GM12878 (cell line): ENCODE measurements at regions not wholly inside any gene's neighbourhood (a gene's known extent, or its start where the extent isn't known, plus 50 kb on each side); places are given as distances from the start of the nearest gene placed in this dataset.

ENCODE experiments used
- ATAC-seq: fragments of 200-7000 bp; cut with Tn5 transposase; 3 replicates; pipeline ENCODE4 v1.9.1; 2020; ENCODE audit warnings: mild to moderate bottlenecking, moderate library complexity
- BruUV-seq: library from RNA; stranded (reverse); fragments of 400-500 nt; replicated peaks from 2 replicates; lab custom pipeline; 2021; lab: Mats Ljungman, UMichigan
- CTCF ChIA-PET: fragments of 300-600 bp; sonication (Branson Sonifier 250); formaldehyde crosslinking; extraction: SDS; loops from one replicate; lab custom pipeline; 2021; ENCODE audit warnings: inconsistent platforms; lab: Yijun Ruan, JAX
- POLR2A ChIA-PET: fragments of 350-600 bp; formaldehyde crosslinking; extraction: SDS; loops from one replicate; lab custom pipeline; 2021; ENCODE audit warnings: inconsistent platforms; lab: Charles Lee
- RAD21 ChIA-PET: fragments of 300-600 bp; sonication (Branson Sonifier 250); formaldehyde crosslinking; loops from one replicate; lab custom pipeline; 2023; ENCODE audit warnings: antibody characterized with exemption; ENCODE audit not compliant: unreplicated experiment; lab: Charles Lee
- SMC1A ChIA-PET: fragments of 300-600 bp; sonication (Branson Sonifier 250); formaldehyde crosslinking; loops from one replicate; lab custom pipeline; 2023; ENCODE audit not compliant: unreplicated experiment, uncharacterized antibody; lab: Charles Lee
- DNase-seq: peaks from one replicate; pipeline ENCODE4 v3.0.0-alpha.2; 2011; ENCODE audit warnings: low read depth, low spot score
- FAIRE-seq: peaks from 3 replicates; lab custom pipeline; 2011; peaks lifted over from hg19 to GRCh38; lab: Jason Lieb, UNC
- H2AFZ ChIP-seq: 2 replicates; pipeline ENCODE4 v1.6.0; 2011; ENCODE audit warnings: low read depth, low read length, control low read depth; ENCODE audit not compliant: control insufficient read depth
- H3K27ac ChIP-seq: 2 replicates; pipeline ENCODE4 v1.5.1; 2011; ENCODE audit warnings: control low read depth; ENCODE audit not compliant: control insufficient read depth, insufficient read depth
- H3K27me3 ChIP-seq, 2 experiments: replicated peaks in 1 of 2; 2 replicates each; pipeline versions ENCODE4 v1.6.0 to v1.6.1; 2011; ENCODE audit warnings: low read length in 1 of 2; ENCODE audit not compliant: control insufficient read depth in 2 of 2, insufficient read depth in 2 of 2
- H3K36me3 ChIP-seq, 2 experiments: 2 replicates each; pipeline ENCODE4 v1.5.1; 2011; ENCODE audit warnings: low read length in 1 of 2; ENCODE audit not compliant: control insufficient read depth in 2 of 2, insufficient read depth in 2 of 2
- H3K4me1 ChIP-seq: 2 replicates; pipeline ENCODE4 v1.6.1; 2011; ENCODE audit warnings: mild to moderate bottlenecking, low read length, moderate library complexity, mixed read lengths; ENCODE audit not compliant: control insufficient read depth, insufficient read depth
- H3K4me2 ChIP-seq: 2 replicates; pipeline ENCODE4 v1.6.0; 2011; ENCODE audit warnings: control low read depth; ENCODE audit not compliant: control insufficient read depth, insufficient read depth
- H3K4me3 ChIP-seq: fragments of 200-600 bp; sonication (generic); 2 replicates; pipeline ENCODE4 v1.5.1; 2016
- H3K79me2 ChIP-seq: 2 replicates; pipeline ENCODE4 v1.6.0; 2011; ENCODE audit warnings: low read length; ENCODE audit not compliant: control insufficient read depth, insufficient read depth
- H3K9ac ChIP-seq: 2 replicates; pipeline ENCODE4 v1.8.0; 2011; ENCODE audit warnings: low read length, control low read depth, mixed read lengths; ENCODE audit not compliant: control insufficient read depth, insufficient read depth
- H3K9me3 ChIP-seq: replicated peaks from 3 replicates; pipeline ENCODE4 v1.5.1; 2011; ENCODE audit warnings: mild to moderate bottlenecking, low read length; ENCODE audit not compliant: control insufficient read depth, insufficient read depth
- H4K20me1 ChIP-seq: 2 replicates; pipeline ENCODE4 v1.6.0; 2011; ENCODE audit not compliant: control insufficient read depth, insufficient read depth
- ASH2L ChIP-seq: fragments of 300-600, 200-600 bp; sonication (generic); IDR thresholded peaks from 2 replicates; pipeline ENCODE4 v1.6.1; 2017; ENCODE audit warnings: low read depth, mild to moderate bottlenecking, borderline replicate concordance
- CHD4 ChIP-seq: fragments of 200-600 bp; sonication (generic); IDR thresholded peaks from 2 replicates; pipeline ENCODE4 v1.6.1; 2016; ENCODE audit warnings: mild to moderate bottlenecking
- ESRRA ChIP-seq: IDR thresholded peaks from 2 replicates; pipeline ENCODE4 v1.6.1; 2012; ENCODE audit warnings: mild to moderate bottlenecking, low read length, improper control_type of control experiment
- ETV6 ChIP-seq, 2 experiments: fragments of 450-650 bp in 1 of 2; IDR thresholded peaks in 1 of 2; conservative IDR thresholded peaks in 1 of 2; 2 replicates each; pipeline ENCODE4 v1.6.1; 2014; ENCODE audit warnings: antibody characterized with exemption in 1 of 2, borderline replicate concordance in 1 of 2, low read depth in 1 of 2, mild to moderate bottlenecking in 1 of 2, moderate library complexity in 1 of 2
- FOS ChIP-seq: IDR thresholded peaks from 3 replicates; pipeline ENCODE4 v1.6.1; 2011; ENCODE audit warnings: borderline replicate concordance; ENCODE audit not compliant: insufficient read length; ENCODE audit errors: extremely low read depth
- FOXM1 ChIP-seq: IDR thresholded peaks from 2 replicates; pipeline ENCODE4 v1.6.1; 2012; ENCODE audit warnings: low read depth, mild to moderate bottlenecking, inconsistent platforms, low read length, moderate library complexity
- KLF5 ChIP-seq: fragments of 450-650 bp; IDR thresholded peaks from 2 replicates; pipeline ENCODE4 v1.6.1; 2014; ENCODE audit warnings: mild to moderate bottlenecking; ENCODE audit not compliant: partially characterized antibody
- LARP7 ChIP-seq: fragments of 450-650 bp; IDR thresholded peaks from 2 replicates; pipeline ENCODE4 v1.6.1; 2017; ENCODE audit warnings: mild to moderate bottlenecking
- NFYB ChIP-seq: IDR thresholded peaks from 2 replicates; pipeline ENCODE4 v1.6.1; 2011; ENCODE audit warnings: low read depth, mild to moderate bottlenecking, low read length, improper control_type of control experiment, moderate library complexity; ENCODE audit not compliant: insufficient read depth
- PAX5 ChIP-seq: IDR thresholded peaks from 2 replicates; pipeline ENCODE4 v1.6.1; 2011; ENCODE audit warnings: low read depth, low read length, borderline replicate concordance
- PML ChIP-seq: IDR thresholded peaks from 2 replicates; pipeline ENCODE4 v1.6.1; 2012; ENCODE audit warnings: low read length, inconsistent platforms
- RCOR1 ChIP-seq: conservative IDR thresholded peaks from 2 replicates; pipeline ENCODE4 v1.6.1; 2012; ENCODE audit warnings: low read depth, low read length, improper control_type of control experiment
- SMARCA5 ChIP-seq: fragments of 450-650 bp; IDR thresholded peaks from 2 replicates; pipeline ENCODE4 v1.6.1; 2017; ENCODE audit warnings: mild to moderate bottlenecking
- SMC3 ChIP-seq: IDR thresholded peaks from 2 replicates; pipeline ENCODE4 v1.6.1; 2011; ENCODE audit warnings: low read length, improper control_type of control experiment, borderline replicate concordance
- STAT1 ChIP-seq: fragments of 450-650 bp; conservative IDR thresholded peaks from 2 replicates; pipeline ENCODE4 v1.6.1; 2014; ENCODE audit warnings: antibody characterized with exemption, mild to moderate bottlenecking
- TAF1 ChIP-seq: IDR thresholded peaks from 2 replicates; pipeline ENCODE4 v1.6.1; 2011; ENCODE audit warnings: mild to moderate bottlenecking, low read depth, low read length, borderline replicate concordance
- TARDBP ChIP-seq: IDR thresholded peaks from 2 replicates; pipeline ENCODE4 v1.6.1; 2016; ENCODE audit warnings: borderline replicate concordance
- ZBTB33 ChIP-seq: fragments of 450-650 bp; IDR thresholded peaks from 2 replicates; pipeline ENCODE4 v1.6.1; 2017; ENCODE audit warnings: mild to moderate bottlenecking
- ZNF592 ChIP-seq: fragments of 450-650 bp; IDR thresholded peaks from 2 replicates; pipeline ENCODE4 v1.6.1; 2017; ENCODE audit warnings: mild to moderate bottlenecking, moderate library complexity
- WGBS: methylation state at CpG from one replicate; pipeline ENCODE4 v1.1.6; 2016; ENCODE audit warnings: low lambda C conversion rate; ENCODE audit not compliant: insufficient replicate concordance, insufficient coverage; ENCODE audit errors: missing lambda C conversion rate; 5-methylcytosine and 5-hydroxymethylcytosine counted together
- in situ Hi-C: fragments of 300-500 bp; cut with MboI; formaldehyde crosslinking; loops from 9 replicates; pipeline ENCODE4 v1.14.3; 2018; ENCODE audit warnings: mixed read lengths
- intact Hi-C: fragments of 100-400 bp; cut with micrococcal nuclease; formaldehyde crosslinking; loops from one replicate; pipeline ENCODE4 v1.14.2; 2022; ENCODE audit not compliant: unreplicated experiment

GRCh38 chr6:131413831-131414191 lies 159.2 kb upstream of the ARG1 start:
- Histone ChIP-seq H3K4me2 (no peak overlapping the region), H3K4me3 (no peak overlapping the region), H3K4me1 (no peaks in the 10 kb centered on the region), H3K9me3 (no peaks in the 10 kb centered on the region), H3K79me2 (no peaks in the 10 kb centered on the region), H2AFZ (no peak overlapping the region), H3K9ac (no peak overlapping the region), H3K36me3 (no peaks in the 10 kb centered on the region), H4K20me1 (no peaks in the 10 kb centered on the region), H3K27ac (no peak overlapping the region), H3K27me3 (no peaks in the 10 kb centered on the region)
- RAD21 ChIA-PET = no interaction called here
- DNase-seq = no peak
- in situ Hi-C loops (no loop called here), intact Hi-C loops (no loop called here)
- FAIRE-seq = no peak
- POLR2A ChIA-PET = no interaction called here
- ATAC-seq = no peak
- no TSS peak for BruUV-seq
- WGBS = 2% methylated on average over 2 of the region's 2 CpGs
- no peak for TF ChIP-seq KLF5
- no peak for TF ChIP-seq ESRRA
- no peak for TF ChIP-seq ZBTB33
- TF ChIP-seq ASH2L = no peak
- TF ChIP-seq CHD4 = no peak
- TF ChIP-seq STAT1 = no peak
- TF ChIP-seq TARDBP = no peak
- TF ChIP-seq ZNF592 = no peak
- no peak for TF ChIP-seq TAF1
- no peak for TF ChIP-seq SMC3
- TF ChIP-seq FOXM1 = no peak
- no peak for TF ChIP-seq NFYB
- TF ChIP-seq LARP7 = no peak
- no peak for TF ChIP-seq PAX5
- no peak for TF ChIP-seq SMARCA5
- TF ChIP-seq FOS = no peak
- TF ChIP-seq RCOR1 = no peak
- no peak for TF ChIP-seq PML
- TF ChIP-seq ETV6 (conservative IDR thresholded peaks at IDR 0.05 in 1 of 2, IDR thresholded peaks at IDR 0.05 in 1 of 2; ENCODE audit: borderline replicate concordance in 1 of 2, low read depth in 1 of 2) = no peak
- SMC1A ChIA-PET = no interaction called here
- CTCF ChIA-PET = interaction anchor here (1.3 kb wide), 1 partner anchor 19 kb away, joined by 4 read pairs; no protein-coding TSS in a partner anchor
